ENCODE measurements at regions not wholly inside any gene's neighbourhood (a gene's known extent, or its start where the extent isn't known, plus 50 kb on each side); places are given as distances from the start of the nearest gene placed in this dataset.
A peak's percentile ranks its signal among the peaks of the same experiment; 100 is the strongest.

DNA sequence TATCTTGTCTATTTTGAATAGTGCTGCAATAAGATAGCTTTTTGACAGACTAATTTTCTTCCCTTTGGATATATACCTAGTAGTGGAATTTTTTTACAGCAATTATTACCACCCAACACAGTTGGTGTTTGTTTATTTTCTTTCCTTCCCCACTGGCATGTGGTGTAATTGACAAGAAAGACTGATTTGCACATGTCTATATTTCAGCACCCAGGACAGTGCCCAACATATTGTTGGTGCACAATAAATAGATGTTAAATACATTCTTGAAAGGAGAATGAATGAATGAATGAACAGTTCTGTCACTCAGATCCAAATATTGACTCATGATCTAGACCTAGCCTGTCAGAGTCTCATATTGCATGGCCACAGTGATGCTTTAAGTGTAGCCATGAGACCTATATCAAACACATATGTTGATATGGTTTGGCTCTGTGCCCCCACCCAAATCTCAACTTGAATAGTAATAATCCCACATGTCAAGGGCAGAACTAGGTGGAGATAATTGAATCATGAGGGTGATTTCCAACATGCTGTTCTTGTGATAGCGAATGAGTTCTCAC, 538.2 kb downstream of the NYAP2 start:
- Histone ChIP-seq H3K4me1 (no peaks in the 10 kb centered on the region), H3K9me3 (no peaks in the 10 kb centered on the region), H3K4me3 (no peak overlapping the region), H3K27ac (no peak overlapping the region), H3K4me2 (no peak overlapping the region)
- TF ChIP-seq, protein P1, sequence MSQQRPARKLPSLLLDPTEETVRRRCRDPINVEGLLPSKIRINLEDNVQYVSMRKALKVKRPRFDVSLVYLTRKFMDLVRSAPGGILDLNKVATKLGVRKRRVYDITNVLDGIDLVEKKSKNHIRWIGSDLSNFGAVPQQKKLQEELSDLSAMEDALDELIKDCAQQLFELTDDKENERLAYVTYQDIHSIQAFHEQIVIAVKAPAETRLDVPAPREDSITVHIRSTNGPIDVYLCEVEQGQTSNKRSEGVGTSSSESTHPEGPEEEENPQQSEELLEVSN (IDR thresholded peaks at IDR 0.05; ENCODE audit: borderline replicate concordance, low read depth) = no peak
- TF ChIP-seq REST (IDR thresholded peaks at IDR 0.05) = peak; percentile 91
- TF ChIP-seq, protein P2, sequence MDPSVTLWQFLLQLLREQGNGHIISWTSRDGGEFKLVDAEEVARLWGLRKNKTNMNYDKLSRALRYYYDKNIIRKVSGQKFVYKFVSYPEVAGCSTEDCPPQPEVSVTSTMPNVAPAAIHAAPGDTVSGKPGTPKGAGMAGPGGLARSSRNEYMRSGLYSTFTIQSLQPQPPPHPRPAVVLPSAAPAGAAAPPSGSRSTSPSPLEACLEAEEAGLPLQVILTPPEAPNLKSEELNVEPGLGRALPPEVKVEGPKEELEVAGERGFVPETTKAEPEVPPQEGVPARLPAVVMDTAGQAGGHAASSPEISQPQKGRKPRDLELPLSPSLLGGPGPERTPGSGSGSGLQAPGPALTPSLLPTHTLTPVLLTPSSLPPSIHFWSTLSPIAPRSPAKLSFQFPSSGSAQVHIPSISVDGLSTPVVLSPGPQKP (IDR thresholded peaks at IDR 0.05; ENCODE audit: low read depth, low read length) = no peak
- no peak for TF ChIP-seq SMC3 (IDR thresholded peaks at IDR 0.05)
- peak; percentile 80 for TF ChIP-seq EHMT2 (IDR thresholded peaks at IDR 0.05; ENCODE audit: low read depth)
- TF ChIP-seq CBX2 (IDR thresholded peaks at IDR 0.05; ENCODE audit: borderline replicate concordance, low read depth) = no peak
- DNase-seq (ENCODE audit: low read depth in 1 of 2, low spot score in 1 of 2) (no peak), ATAC-seq (no peak), FAIRE-seq (no peak)
- WGBS (ENCODE audit: missing lambda C conversion rate) = 89% methylated on average over 1 of the region's 1 CpG
- ChIA-PET CTCF (interaction anchor here (1.0 kb wide), 1 partner anchor 48 kb away, joined by 3 read pairs; no protein-coding TSS in a partner anchor), POLR2A (no interaction called here)

DNA sequence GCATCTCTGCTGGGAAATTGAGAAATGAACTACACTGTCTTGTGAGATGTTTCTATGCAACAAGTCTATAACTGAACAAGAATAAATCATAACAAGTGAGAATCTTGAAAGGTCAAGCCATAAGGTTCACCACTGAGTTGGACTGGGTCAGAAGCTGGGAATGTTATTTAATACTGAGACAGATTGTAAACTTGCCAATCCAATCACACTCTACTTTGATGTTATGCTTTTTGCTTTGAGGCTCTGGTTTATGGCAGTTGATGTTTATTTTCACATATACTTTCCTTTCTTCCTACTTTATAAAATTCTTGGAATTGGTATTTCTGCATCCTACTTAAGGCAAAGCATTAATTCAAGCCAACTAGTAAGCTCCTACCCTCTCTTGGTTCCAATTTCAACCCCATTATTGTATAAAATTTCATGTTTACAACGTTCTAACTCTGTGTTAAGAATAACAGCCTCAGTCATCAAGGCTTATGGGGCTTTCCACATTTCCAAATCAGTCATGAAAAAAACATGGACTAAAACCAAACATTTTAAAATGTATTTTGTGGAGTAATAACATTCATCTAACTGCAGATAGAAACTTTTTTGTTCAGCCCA, 533.4 kb downstream of the NYAP2 start:
- no peak for TF ChIP-seq PHF8 (IDR thresholded peaks at IDR 0.05; ENCODE audit: borderline replicate concordance, low read depth)
- TF ChIP-seq, protein P3, sequence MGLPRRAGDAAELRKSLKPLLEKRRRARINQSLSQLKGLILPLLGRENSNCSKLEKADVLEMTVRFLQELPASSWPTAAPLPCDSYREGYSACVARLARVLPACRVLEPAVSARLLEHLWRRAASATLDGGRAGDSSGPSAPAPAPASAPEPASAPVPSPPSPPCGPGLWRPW (IDR thresholded peaks at IDR 0.05) = no peak
- TF ChIP-seq KDM5A (IDR thresholded peaks at IDR 0.05) = no peak
- TF ChIP-seq, protein P4, sequence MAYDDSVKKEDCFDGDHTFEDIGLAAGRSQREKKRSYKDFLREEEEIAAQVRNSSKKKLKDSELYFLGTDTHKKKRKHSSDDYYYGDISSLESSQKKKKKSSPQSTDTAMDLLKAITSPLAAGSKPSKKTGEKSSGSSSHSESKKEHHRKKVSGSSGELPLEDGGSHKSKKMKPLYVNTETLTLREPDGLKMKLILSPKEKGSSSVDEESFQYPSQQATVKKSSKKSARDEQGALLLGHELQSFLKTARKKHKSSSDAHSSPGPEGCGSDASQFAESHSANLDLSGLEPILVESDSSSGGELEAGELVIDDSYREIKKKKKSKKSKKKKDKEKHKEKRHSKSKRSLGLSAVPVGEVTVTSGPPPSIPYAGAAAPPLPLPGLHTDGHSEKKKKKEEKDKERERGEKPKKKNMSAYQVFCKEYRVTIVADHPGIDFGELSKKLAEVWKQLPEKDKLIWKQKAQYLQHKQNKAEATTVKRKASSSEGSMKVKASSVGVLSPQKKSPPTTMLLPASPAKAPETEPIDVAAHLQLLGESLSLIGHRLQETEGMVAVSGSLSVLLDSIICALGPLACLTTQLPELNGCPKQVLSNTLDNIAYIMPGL (CRISPR knock-in tag; IDR thresholded peaks at IDR 0.05; ENCODE audit: borderline replicate concordance) = no peak
- Histone ChIP-seq H3K4me3 (no peak overlapping the region), H3K4me2 (no peak overlapping the region), H3K9me3 (no peaks in the 10 kb centered on the region), H3K4me1 (no peaks in the 10 kb centered on the region), H3K27ac (no peak overlapping the region)
- 13% methylated on average over 1 of the region's 1 CpG for WGBS (ENCODE audit: missing lambda C conversion rate)
- DNase-seq (ENCODE audit: low read depth in 1 of 2, low spot score in 1 of 2) = no peak
- FAIRE-seq = no peak
- ChIA-PET CTCF (no interaction called here), POLR2A (no interaction called here)
- ATAC-seq = no peak

DNA sequence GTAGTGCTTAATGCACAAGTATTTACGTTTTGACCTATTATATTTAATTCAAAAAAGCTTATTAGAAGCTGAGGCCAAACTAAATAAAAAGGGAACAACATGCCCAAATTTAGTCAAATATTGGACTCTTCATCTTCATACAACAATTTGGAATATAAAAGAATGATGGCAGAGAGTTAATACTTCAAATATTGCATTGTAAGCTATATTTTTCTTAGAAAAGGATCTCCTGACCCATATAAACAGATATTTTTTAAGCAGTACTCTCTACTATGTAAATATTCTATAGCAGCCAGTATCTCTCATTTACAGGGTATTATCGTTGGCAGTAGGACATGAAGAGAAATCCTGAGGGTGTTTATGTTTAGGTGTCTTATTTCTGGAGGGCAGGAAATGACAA, 531.2 kb downstream of the NYAP2 start:
- H3K4me1 ChIP-seq = no peaks in the 10 kb centered on the region
- no peak for ATAC-seq
- H3K9me3 ChIP-seq = no peaks in the 10 kb centered on the region
- TF ChIP-seq MAFK (IDR thresholded peaks at IDR 0.05; ENCODE audit: partially characterized antibody) (peak; percentile 59), HDAC2 (IDR thresholded peaks at IDR 0.05) (no peak)
- FAIRE-seq = no peak
- WGBS (ENCODE audit: missing lambda C conversion rate) = 42% methylated on average over 2 of the region's 2 CpGs
- no peak overlapping the region for H3K4me3 ChIP-seq
- DNase-seq (ENCODE audit: low read depth in 1 of 2, low spot score in 1 of 2) = no peak
- H3K27ac ChIP-seq = no peak overlapping the region
- ChIA-PET CTCF (no interaction called here), POLR2A (no interaction called here)
- H3K4me2 ChIP-seq = no peak overlapping the region

All from A549 (cell line).